AG09319 (cell line): ENCODE measurements at regions not wholly inside any gene's neighbourhood (a gene's known extent, or its start where the extent isn't known, plus 50 kb on each side); places are given as distances from the start of the nearest gene placed in this dataset.

ENCODE experiments used
- DNase-seq: peaks from one replicate; pipeline ENCODE4 v3.0.0-alpha.2; 2010; ENCODE audit warnings: low read depth; ENCODE audit errors: extremely low read depth
- TF ChIP-seq, protein P1 (sequence below): IDR thresholded peaks from 2 replicates; pipeline ENCODE4 v1.5.1; 2011; ENCODE audit warnings: low read depth, mild to moderate bottlenecking, inconsistent platforms, low read length, moderate library complexity

DNA sequence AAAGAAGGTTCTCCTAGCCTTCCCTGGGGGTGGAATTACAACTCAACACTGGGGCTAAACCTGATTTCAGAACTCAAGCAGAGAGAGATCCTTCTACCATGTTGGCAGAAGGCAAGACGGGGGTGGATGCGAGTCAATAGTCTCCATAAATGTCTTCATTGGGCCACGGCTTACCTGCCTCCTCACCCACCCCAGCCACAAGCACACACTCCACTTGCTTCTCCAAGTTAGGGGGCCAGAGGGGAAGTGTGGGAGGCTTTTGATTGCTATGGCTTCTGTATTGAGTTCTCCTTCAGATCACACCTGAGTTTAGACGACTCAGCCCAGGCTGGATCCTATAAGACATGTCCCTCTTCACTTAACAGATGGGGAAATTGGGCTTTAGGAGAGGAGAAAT is 178.9 kb downstream of the UACA start:
- TF ChIP-seq, protein P1, sequence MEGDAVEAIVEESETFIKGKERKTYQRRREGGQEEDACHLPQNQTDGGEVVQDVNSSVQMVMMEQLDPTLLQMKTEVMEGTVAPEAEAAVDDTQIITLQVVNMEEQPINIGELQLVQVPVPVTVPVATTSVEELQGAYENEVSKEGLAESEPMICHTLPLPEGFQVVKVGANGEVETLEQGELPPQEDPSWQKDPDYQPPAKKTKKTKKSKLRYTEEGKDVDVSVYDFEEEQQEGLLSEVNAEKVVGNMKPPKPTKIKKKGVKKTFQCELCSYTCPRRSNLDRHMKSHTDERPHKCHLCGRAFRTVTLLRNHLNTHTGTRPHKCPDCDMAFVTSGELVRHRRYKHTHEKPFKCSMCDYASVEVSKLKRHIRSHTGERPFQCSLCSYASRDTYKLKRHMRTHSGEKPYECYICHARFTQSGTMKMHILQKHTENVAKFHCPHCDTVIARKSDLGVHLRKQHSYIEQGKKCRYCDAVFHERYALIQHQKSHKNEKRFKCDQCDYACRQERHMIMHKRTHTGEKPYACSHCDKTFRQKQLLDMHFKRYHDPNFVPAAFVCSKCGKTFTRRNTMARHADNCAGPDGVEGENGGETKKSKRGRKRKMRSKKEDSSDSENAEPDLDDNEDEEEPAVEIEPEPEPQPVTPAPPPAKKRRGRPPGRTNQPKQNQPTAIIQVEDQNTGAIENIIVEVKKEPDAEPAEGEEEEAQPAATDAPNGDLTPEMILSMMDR: no peak
- no peak for DNase-seq

DNA sequence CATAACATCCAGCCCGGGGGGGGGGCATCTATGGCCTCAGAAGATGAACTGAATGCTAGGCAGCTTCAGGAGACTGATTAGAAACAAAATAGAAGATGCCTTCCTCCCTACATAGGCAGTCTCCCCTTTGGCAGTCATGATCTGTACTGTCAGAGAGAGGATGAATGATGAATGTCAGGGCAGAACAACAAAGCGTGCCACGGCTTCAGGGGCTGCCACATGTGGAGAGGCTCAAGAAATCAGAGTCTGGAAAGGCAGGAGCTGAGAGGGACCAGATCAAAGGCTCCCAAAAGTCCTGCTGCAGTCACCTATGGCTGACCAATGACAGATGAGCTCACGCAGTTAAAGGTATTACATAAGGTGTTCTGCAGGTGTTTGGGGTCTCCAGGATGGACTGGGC is 180.4 kb downstream of the UACA start:
- no peak for DNase-seq
- TF ChIP-seq, protein P1: no peak

DNA sequence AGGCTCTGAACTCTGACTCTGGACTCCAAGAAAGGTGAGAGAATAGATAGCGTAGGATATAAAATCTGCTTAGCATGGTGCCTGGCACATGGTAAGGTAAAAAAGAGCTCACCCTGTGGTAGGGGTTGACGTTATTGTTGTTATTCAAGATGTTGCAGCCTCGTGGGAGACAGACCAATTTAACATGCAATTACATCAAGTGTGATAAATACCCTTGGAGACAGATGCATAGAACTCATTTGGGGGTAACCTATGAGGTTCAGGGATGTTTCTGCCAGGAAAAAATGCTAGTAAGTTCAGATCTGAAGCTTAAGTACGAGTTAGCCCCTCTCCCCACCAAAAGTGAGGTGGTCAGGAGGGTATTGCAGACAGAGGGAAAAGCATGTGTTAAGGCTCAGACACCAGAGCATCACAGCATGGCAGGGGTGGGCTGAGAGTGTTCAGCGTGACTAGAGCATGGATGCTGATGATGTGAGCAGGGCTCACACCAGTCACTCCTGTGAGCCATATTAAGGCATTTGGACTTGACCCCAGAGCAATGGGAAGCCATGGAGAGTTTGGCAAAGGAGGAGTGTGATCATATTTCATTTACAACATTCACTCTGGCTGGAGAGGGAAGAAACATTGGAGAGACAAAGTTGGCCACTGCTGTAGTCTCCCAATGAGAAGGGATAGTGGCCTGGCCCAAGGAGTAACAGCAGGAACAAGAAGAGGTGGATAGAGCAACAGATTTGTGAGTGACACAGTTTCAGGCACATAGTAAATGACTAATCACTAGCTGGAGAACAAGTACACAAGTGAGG is 181.0 kb downstream of the UACA start:
- TF ChIP-seq, protein P1: no peak
- peak; percentile 70 for DNase-seq

DNA sequence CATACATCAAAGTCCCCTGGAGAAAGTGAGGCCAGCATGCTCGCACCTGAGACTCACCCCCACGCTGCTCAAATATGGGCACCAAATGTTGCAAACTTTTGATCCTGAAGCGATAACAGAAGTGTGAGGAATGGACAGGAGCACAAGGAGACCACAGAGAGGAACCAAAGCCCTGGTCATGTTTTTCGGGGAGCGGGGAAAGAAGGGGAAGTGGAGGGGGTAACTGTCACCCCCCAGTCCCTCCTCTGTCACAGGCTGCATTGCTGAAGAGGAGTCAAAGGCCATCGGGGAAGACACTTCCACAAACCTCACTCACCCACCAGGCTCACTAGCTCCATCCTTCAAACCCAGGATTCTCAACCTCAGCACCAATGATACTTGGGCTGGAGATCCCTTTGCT is 182.4 kb downstream of the UACA start:
- no peak for DNase-seq
- TF ChIP-seq, protein P1: no peak

DNA sequence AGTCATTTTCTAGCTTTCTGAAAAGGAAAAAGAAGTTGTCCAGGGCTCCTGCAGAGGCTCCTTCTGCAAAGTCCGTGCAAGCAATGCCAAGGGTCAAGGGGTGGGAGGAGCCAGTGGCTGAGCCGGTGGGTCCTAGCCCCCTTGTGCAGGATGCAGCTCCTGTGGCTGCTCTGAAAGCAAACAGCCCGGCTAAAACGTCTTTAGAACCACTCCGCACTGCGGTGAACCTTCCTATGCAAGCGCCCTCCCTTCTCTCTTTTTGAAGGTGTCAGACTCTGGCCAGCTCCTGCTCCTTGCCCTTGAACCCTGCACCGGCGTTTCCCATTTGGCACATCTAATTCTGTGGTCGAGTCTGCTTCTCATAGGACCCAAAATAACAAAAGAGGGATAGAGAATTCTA is 183.1 kb downstream of the UACA start:
- TF ChIP-seq, protein P1: no peak

DNA sequence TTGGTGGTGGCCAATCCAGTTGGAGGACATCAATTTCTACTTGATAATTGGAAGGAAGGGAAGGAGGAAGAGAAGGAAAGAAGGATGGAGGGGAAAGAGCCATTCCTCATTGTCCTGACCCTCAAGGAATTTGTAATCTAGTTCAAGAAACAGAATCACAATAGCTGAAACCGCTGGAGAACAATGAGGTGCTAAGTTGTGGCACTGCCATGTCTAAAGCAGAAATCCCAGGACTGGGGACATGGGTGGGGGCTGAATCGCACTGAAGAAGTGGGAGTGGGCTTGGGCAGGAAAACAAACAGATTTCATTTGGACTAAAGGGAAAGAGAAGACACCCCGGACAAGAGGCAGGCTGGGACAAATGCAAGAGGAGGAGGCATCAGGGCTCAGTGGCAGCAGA is 183.6 kb downstream of the UACA start:
- DNase-seq: no peak
- TF ChIP-seq, protein P1: no peak

More for the DNA sequence above, 183.1 kb downstream of the UACA start:
- no peak for DNase-seq

DNA sequence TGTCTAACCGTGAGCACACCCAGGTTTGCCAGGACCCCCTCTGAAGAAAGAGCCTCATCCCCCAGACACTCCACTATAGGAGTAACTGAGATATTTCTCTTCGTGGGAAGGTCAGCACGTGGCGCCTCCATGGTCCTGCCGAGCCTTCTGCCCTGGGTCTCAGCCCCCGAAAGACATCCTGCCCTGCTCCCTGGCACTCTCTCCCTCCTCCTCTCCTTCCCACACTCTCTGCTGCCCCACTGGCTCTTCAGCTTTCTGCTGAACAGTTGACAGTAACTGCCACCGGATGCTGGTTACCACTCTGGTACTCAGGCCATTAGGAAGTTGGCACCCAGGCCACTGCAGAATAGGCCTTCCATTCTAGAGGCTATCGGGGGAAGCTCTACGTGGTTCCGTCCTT is 185.2 kb downstream of the UACA start:
- no peak for DNase-seq
- TF ChIP-seq, protein P1: no peak
